Loucy (cell line): ENCODE measurements at regions not wholly inside any gene's neighbourhood (a gene's known extent, or its start where the extent isn't known, plus 50 kb on each side); places are given as distances from the start of the nearest gene placed in this dataset.

Experiments used
- H2AFZ ChIP-seq: fragments of 200-600 bp; sonication (generic); 2 replicates; pipeline ENCODE4 v1.6.0; 2016; ENCODE audit warnings: antibody characterized with exemption, mild to moderate bottlenecking, low read length, moderate library complexity
- H3F3A ChIP-seq: fragments of 200-600 bp; 2 replicates; pipeline ENCODE4 v1.6.0; 2016; ENCODE audit warnings: antibody characterized with exemption, low read depth, mild to moderate bottlenecking
- H3K27me3 ChIP-seq: fragments of 200-600 bp; sonication (generic); 2 replicates; pipeline ENCODE4 v1.6.1; 2014; ENCODE audit warnings: low read length, mild to moderate bottlenecking; ENCODE audit not compliant: insufficient read depth, poor library complexity, severe bottlenecking
- H3K36me3 ChIP-seq: fragments of 200-600 bp; sonication (generic); 2 replicates; pipeline ENCODE4 v1.6.1; 2016; ENCODE audit warnings: low read length; ENCODE audit not compliant: insufficient read depth
- H3K4me1 ChIP-seq: fragments of 200-600 bp; sonication (generic); 2 replicates; pipeline ENCODE4 v1.5.1; 2014; ENCODE audit warnings: low read length, mild to moderate bottlenecking; ENCODE audit not compliant: insufficient read depth, poor library complexity, severe bottlenecking
- H3K4me2 ChIP-seq: fragments of 200-600 bp; sonication (generic); 2 replicates; pipeline ENCODE4 v1.6.0; 2014; ENCODE audit warnings: antibody characterized with exemption, low read length, low read depth, mild to moderate bottlenecking; ENCODE audit not compliant: poor library complexity, severe bottlenecking
- H3K4me3 ChIP-seq: fragments of 200-600 bp; sonication (generic); 2 replicates; pipeline ENCODE4 v1.5.1; 2014; ENCODE audit warnings: low read length, mild to moderate bottlenecking, mixed read lengths; ENCODE audit not compliant: poor library complexity, severe bottlenecking
- H3K79me2 ChIP-seq: fragments of 200-600 bp; sonication (generic); 2 replicates; pipeline ENCODE4 v1.6.1; 2014; ENCODE audit warnings: low read length; ENCODE audit not compliant: insufficient read depth
- H3K9ac ChIP-seq: fragments of 200-600 bp; sonication (generic); 2 replicates; pipeline ENCODE4 v1.6.0; 2014; ENCODE audit warnings: mild to moderate bottlenecking, low read depth, low read length, moderate library complexity; ENCODE audit not compliant: poor library complexity, severe bottlenecking
- H3K9me2 ChIP-seq: fragments of 200-600 bp; sonication (generic); replicated peaks from 2 replicates; pipeline ENCODE4 v1.6.1; 2016; ENCODE audit warnings: low read depth, low read length, mixed read lengths
- H3K9me3 ChIP-seq: fragments of 200-600 bp; sonication (generic); 2 replicates; pipeline ENCODE4 v1.6.1; 2014; ENCODE audit warnings: mild to moderate bottlenecking, antibody characterized with exemption, low read length, low read depth; ENCODE audit not compliant: insufficient read depth
- H4K20me1 ChIP-seq: fragments of 200-600 bp; sonication (generic); 2 replicates; pipeline ENCODE4 v1.6.0; 2014; ENCODE audit warnings: antibody characterized with exemption, low read length, mild to moderate bottlenecking; ENCODE audit not compliant: insufficient read depth, poor library complexity, severe bottlenecking
- CTCF ChIP-seq: fragments of 200-600 bp; sonication (generic); conservative IDR thresholded peaks from 2 replicates; pipeline ENCODE4 v1.5.1; 2014; ENCODE audit warnings: mild to moderate bottlenecking, antibody characterized with exemption, low read length
- EZH2phosphoT487 ChIP-seq: fragments of 200-600 bp; IDR thresholded peaks from 2 replicates; pipeline ENCODE4 v1.6.1; 2018; ENCODE audit warnings: antibody characterized with exemption, mild to moderate bottlenecking, moderate library complexity, borderline replicate concordance

GRCh38 chr3:110457508-110457907, 614.1 kb upstream of the NECTIN3 start:
- Histone ChIP-seq H3K9me2 (no peaks in the 10 kb centered on the region), H3F3A (no peaks in the 10 kb centered on the region), H3K4me2 (no peak overlapping the region), H4K20me1 (no peaks in the 10 kb centered on the region), H3K4me3 (no peak overlapping the region), H3K9me3 (no peaks in the 10 kb centered on the region), H3K4me1 (no peaks in the 10 kb centered on the region), H2AFZ (no peak overlapping the region), H3K27me3 (no peaks in the 10 kb centered on the region), H3K79me2 (no peaks in the 10 kb centered on the region), H3K36me3 (no peaks in the 10 kb centered on the region), H3K9ac (no peak overlapping the region)
- TF ChIP-seq CTCF (no peak), EZH2phosphoT487 (no peak)

GRCh38 chr3:110459021-110459420, 612.6 kb upstream of the NECTIN3 start:
- TF ChIP-seq EZH2phosphoT487 (no peak), CTCF (no peak)
- Histone ChIP-seq H3K4me1 (no peaks in the 10 kb centered on the region), H3K9me3 (no peaks in the 10 kb centered on the region), H3K4me3 (no peak overlapping the region), H4K20me1 (no peaks in the 10 kb centered on the region), H3F3A (no peaks in the 10 kb centered on the region), H3K4me2 (no peak overlapping the region), H3K36me3 (no peaks in the 10 kb centered on the region), H3K27me3 (no peaks in the 10 kb centered on the region), H3K9me2 (no peaks in the 10 kb centered on the region), H3K79me2 (no peaks in the 10 kb centered on the region), H2AFZ (no peak overlapping the region), H3K9ac (no peak overlapping the region)

- Histone ChIP-seq H3K79me2 (no peaks in the 10 kb centered on the region), H3K27me3 (no peaks in the 10 kb centered on the region), H4K20me1 (no peaks in the 10 kb centered on the region), H3K36me3 (no peaks in the 10 kb centered on the region), H3K4me1 (no peaks in the 10 kb centered on the region), H3F3A (no peaks in the 10 kb centered on the region), H3K9ac (no peak overlapping the region), H3K9me3 (no peaks in the 10 kb centered on the region), H3K4me2 (no peak overlapping the region), H3K4me3 (no peak overlapping the region), H3K9me2 (no peaks in the 10 kb centered on the region), H2AFZ (no peak overlapping the region)
- no peak for TF ChIP-seq CTCF
- no peak for TF ChIP-seq EZH2phosphoT487
Measured at GRCh38 chr3:110470310-110470709, 601.3 kb upstream of the NECTIN3 start.
